ENCODE measurements at regions not wholly inside any gene's neighbourhood (a gene's known extent, or its start where the extent isn't known, plus 50 kb on each side); places are given as distances from the start of the nearest gene placed in this dataset.
"Not testable (repeated sequence)": the region's sequence is repeated elsewhere in the genome, so short reads cannot be mapped to it uniquely, and the experiment has no call there.

GRCh38 chr4:30868111-30868895 is 148.1 kb downstream of the PCDH7 start:
- intact Hi-C loops (cut with DNase I): no loop called here
- DNase-seq: no peak

- DNase-seq; intact Hi-C loops (cut with DNase I): not testable (repeated sequence)
Observed at GRCh38 chr4:30869387-30869786, 149.2 kb downstream of the PCDH7 start.

GRCh38 chr4:30870513-30870912 is 150.3 kb downstream of the PCDH7 start:
- intact Hi-C loops (cut with DNase I): no loop called here
- peak in 1 of 10 donors; percentile 10 for DNase-seq

GRCh38 chr4:30875658-30876269 is 155.6 kb downstream of the PCDH7 start:
- DNase-seq: no peak
- intact Hi-C loops (cut with DNase I): no loop called here

GRCh38 chr4:30879855-30880598 is 159.9 kb downstream of the PCDH7 start:
- DNase-seq: no peak
- intact Hi-C loops (cut with DNase I): no loop called here

GRCh38 chr4:30881985-30882384 is 161.8 kb downstream of the PCDH7 start:
- intact Hi-C loops (cut with DNase I): no loop called here
- no peak for DNase-seq

GRCh38 chr4:30882443-30882842 is 162.3 kb downstream of the PCDH7 start:
- intact Hi-C loops (cut with DNase I): no loop called here
- DNase-seq: no peak

GRCh38 chr4:30882995-30883675 is 163.0 kb downstream of the PCDH7 start:
- no peak for DNase-seq
- intact Hi-C loops (cut with DNase I): no loop called here

GRCh38 chr4:30901461-30902451 is 181.6 kb downstream of the PCDH7 start:
- DNase-seq: no peak

GRCh38 chr4:30903502-30904214 is 183.5 kb downstream of the PCDH7 start:
- intact Hi-C loops (cut with DNase I): no loop called here
- no peak for DNase-seq

More at GRCh38 chr4:30901461-30902451, 181.6 kb downstream of the PCDH7 start:
- intact Hi-C loops (cut with DNase I): no loop called here

GRCh38 chr4:30904215-30904555 is 184.0 kb downstream of the PCDH7 start:
- DNase-seq: no peak
- intact Hi-C loops (cut with DNase I): no loop called here

- no peak for DNase-seq
- intact Hi-C loops (cut with DNase I): no loop called here
Observed at GRCh38 chr4:30904588-30904987, 184.4 kb downstream of the PCDH7 start.

GRCh38 chr4:30912098-30912714 is 192.0 kb downstream of the PCDH7 start:
- DNase-seq: no peak

GRCh38 chr4:30916337-30917274 is 196.4 kb downstream of the PCDH7 start:
- no peak for DNase-seq
- intact Hi-C loops (cut with DNase I): no loop called here

More at GRCh38 chr4:30912098-30912714, 192.0 kb downstream of the PCDH7 start:
- intact Hi-C loops (cut with DNase I): no loop called here

GRCh38 chr4:30917946-30918345 is 197.8 kb downstream of the PCDH7 start:
- DNase-seq: no peak
- intact Hi-C loops (cut with DNase I): no loop called here

- intact Hi-C loops (cut with DNase I): no loop called here
Observed at GRCh38 chr4:30919458-30919857, 199.3 kb downstream of the PCDH7 start.

GRCh38 chr4:30920043-30920442 is 199.9 kb downstream of the PCDH7 start:
- intact Hi-C loops (cut with DNase I): no loop called here
- no peak for DNase-seq

More at GRCh38 chr4:30919458-30919857, 199.3 kb downstream of the PCDH7 start:
- no peak for DNase-seq
